Rectal smooth muscle tissue (tissue), 1 donor: ENCODE measurements at regions not wholly inside any gene's neighbourhood (a gene's known extent, or its start where the extent isn't known, plus 50 kb on each side); places are given as distances from the start of the nearest gene placed in this dataset.
"Not testable (repeated sequence)": the region's sequence is repeated elsewhere in the genome, so short reads cannot be mapped to it uniquely, and the experiment has no call there.

Experiments used
- H3K27ac ChIP-seq: one replicate; pipeline ENCODE4 v1.7.0; 2013; ENCODE audit warnings: low read depth, low read length, inconsistent platforms
- H3K27me3 ChIP-seq: one replicate; pipeline ENCODE4 v1.7.0; 2013; ENCODE audit warnings: low read length; ENCODE audit not compliant: control insufficient read depth, insufficient read depth
- H3K36me3 ChIP-seq: one replicate; pipeline ENCODE4 v1.7.0; 2013; ENCODE audit warnings: low read length; ENCODE audit not compliant: control insufficient read depth, insufficient read depth
- H3K4me1 ChIP-seq: one replicate; pipeline ENCODE4 v1.7.0; 2013; ENCODE audit warnings: low read length; ENCODE audit not compliant: control insufficient read depth, insufficient read depth
- H3K4me3 ChIP-seq: one replicate; pipeline ENCODE4 v1.7.0; 2013; ENCODE audit warnings: low read length
- H3K9ac ChIP-seq: one replicate; pipeline ENCODE4 v1.7.0; 2013; ENCODE audit warnings: low read length

DNA sequence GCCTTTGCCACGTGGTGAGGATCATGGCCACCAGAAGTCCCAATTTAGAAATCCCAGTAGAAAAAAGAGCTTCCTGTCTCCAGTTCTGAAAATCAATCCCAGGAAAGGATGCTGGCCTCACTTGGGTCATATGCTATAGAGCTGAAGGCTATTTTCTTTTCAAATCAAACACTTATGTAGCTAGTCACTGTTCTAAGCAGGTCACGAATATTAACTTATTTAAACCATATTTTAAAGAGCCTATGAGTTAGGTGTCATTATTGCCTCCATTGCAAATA, 97.5 kb downstream of the VCPKMT start:
- no peaks in the 10 kb centered on the region for H3K36me3 ChIP-seq
- H3K27ac ChIP-seq = peak overlapping the region; percentile 43
- H3K27me3 ChIP-seq = no peaks in the 10 kb centered on the region
- peaks cover 4% of the 10 kb centered on the region for H3K4me1 ChIP-seq
- H3K4me3 ChIP-seq = no peak overlapping the region
- H3K9ac ChIP-seq = no peak overlapping the region

DNA sequence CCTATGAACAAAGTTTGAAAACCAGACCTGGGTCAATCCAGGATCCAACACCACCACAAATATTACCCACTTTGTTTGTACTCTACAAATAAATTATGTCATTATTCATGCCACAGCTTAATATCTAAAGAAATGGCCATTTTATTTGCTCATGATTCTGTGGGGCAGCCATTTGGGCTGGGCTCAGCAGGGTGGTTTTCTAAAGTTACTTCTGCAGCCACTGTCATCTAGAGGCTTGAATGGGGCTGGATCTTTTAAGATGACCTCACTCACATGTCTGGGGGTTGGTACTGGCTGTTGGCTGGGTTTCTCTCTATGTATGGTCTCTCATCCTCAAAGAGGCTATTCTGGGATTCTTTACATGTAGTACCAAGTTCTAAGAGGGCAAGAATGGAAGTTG, 96.2 kb downstream of the VCPKMT start:
- Histone ChIP-seq H3K9ac (no peak overlapping the region), H3K4me1 (peaks cover 8% of the 10 kb centered on the region), H3K4me3 (no peak overlapping the region), H3K27me3 (no peaks in the 10 kb centered on the region), H3K36me3 (no peaks in the 10 kb centered on the region), H3K27ac (no peak overlapping the region)

DNA sequence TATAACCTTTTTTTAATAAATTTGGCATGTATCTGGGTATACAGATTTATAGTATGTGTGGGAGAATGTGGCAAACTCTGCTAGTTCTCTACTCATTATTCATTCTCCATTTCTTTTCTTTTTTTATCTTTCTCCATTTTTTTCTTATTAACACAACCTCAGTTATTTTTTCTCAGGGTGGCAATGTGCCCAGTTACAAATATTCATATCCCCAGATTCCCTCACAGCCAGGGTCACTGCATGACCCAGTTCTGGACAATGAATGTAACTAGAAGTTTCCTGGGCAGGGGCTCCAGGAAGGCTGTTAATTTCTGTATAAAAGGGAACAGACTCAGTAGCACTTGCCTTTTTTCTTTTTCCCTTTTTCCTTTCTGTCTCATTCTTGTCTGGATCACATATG, 95.6 kb downstream of the VCPKMT start:
- Histone ChIP-seq H3K36me3 (no peaks in the 10 kb centered on the region), H3K4me1 (peaks cover 8% of the 10 kb centered on the region), H3K27ac (no peak overlapping the region), H3K4me3 (no peak overlapping the region), H3K9ac (no peak overlapping the region), H3K27me3 (no peaks in the 10 kb centered on the region)

DNA sequence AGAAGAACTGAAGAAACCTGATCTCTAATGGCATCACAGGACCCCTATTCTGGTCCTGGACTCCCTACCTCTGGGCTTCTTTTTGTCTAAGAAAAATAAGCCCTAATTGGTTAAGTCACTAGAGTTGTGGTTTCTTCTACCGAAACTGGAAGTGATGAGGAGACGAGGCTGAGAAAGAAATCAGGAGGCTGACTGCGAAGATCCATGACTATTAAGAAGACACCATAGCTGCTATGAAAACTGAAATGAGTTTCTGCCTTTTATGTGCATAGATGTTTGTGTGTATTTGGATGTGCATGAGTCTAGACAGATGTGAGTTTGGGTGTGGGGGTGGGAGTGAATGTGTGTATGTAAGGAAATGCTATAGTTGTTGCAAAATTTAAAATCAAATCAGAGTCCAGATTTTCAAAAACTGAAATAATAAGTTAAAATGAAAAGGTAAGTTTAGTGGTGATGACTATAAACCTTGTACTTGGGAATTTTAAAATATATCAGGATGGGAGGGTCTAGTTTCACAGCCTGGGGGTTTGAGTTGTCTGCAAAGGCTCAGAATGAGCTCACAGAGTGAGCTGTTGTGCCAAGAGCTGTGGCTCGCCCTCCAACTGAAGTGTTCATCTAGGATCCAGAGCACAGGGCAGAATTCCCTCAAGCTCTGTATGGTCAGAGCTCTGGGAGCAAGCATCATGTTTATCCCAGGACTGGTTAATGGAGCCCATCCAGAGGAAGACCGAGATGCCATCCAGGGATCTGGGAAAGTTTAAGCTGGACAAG, 94.9 kb downstream of the VCPKMT start:
- H3K36me3 ChIP-seq = no peaks in the 10 kb centered on the region
- no peaks in the 10 kb centered on the region for H3K27me3 ChIP-seq
- H3K4me1 ChIP-seq = peaks cover 8% of the 10 kb centered on the region
- no peak overlapping the region for H3K4me3 ChIP-seq
- no peak overlapping the region for H3K27ac ChIP-seq
- H3K9ac ChIP-seq = no peak overlapping the region

DNA sequence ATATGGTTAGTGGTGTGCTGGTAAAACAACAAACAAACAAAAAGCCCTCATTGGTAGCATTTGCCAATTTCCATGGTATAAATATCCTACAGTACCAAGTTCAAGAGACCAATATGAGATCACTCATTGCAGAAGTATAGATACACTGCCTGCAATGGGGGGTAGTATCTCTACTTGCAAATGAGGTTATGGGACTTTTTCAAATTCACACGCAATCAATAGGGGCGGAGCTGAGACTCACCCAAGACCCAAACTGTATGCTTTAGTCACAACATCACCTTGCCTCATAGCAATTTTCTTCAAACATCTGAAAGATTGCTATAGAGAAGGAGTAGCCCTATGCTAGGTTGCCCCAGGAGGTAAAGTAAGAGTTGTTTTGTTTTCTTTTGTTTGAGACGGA, 93.7 kb downstream of the VCPKMT start:
- H3K9ac ChIP-seq = no peak overlapping the region
- peaks cover 8% of the 10 kb centered on the region for H3K4me1 ChIP-seq
- no peak overlapping the region for H3K4me3 ChIP-seq

DNA sequence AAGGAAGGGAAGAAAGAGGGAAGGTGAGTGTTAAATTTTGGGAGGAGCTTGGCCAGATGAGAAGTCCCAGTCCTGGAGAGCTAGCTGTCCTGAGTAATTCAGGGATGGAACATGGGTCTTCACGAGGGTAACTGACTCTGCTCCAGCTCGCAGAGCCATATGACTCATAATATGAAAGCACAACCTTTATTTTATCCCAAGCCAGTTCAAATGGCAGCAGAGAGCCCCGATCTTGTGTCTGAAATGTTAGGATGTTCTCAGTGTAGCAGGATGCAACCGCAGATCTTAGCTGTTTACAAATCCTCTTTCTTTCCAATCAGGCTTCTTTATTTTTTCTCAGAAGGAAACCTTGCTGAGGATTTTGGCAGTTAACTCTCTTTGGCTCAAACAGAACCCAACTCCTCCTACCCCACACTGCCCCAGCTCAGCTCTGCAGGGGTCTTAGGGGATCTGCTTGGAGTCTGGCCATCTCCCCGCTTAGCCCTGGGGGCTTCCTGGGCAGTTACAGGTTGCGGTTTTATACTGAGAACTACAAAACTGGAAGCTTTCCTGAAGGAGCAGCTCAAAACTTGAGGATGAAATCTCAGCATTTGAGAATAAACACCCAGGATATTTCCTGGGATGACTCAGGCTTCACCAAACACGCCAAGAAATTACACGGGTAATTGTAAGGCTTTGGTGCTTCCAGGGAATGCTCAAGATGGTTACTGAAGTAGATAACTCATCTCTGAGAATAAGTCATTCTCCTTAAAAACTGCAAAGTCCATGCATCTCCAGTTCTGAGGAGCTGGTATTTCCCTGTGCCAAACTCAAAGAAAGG, 92.5 kb downstream of the VCPKMT start:
- Histone ChIP-seq H3K27ac (peak overlapping the region; percentile 87), H3K4me3 (peak overlapping the region; percentile 1), H3K27me3 (no peaks in the 10 kb centered on the region), H3K36me3 (no peaks in the 10 kb centered on the region), H3K9ac (no peak overlapping the region), H3K4me1 (peaks cover 8% of the 10 kb centered on the region)

More for the DNA sequence above, 93.7 kb downstream of the VCPKMT start:
- H3K36me3 ChIP-seq = no peaks in the 10 kb centered on the region
- H3K27me3 ChIP-seq = no peaks in the 10 kb centered on the region
- no peak overlapping the region for H3K27ac ChIP-seq

- Histone ChIP-seq H3K4me3 (no peak overlapping the region), H3K27me3 (no peaks in the 10 kb centered on the region), H3K36me3 (no peaks in the 10 kb centered on the region), H3K4me1 (peaks cover 8% of the 10 kb centered on the region), H3K9ac (no peak overlapping the region), H3K27ac (no peak overlapping the region)
Measured at GRCh38 chr14:50025073-50025472, 91.3 kb downstream of the VCPKMT start.

GRCh38 chr14:50025776-50026175, 90.6 kb downstream of the VCPKMT start:
- H3K36me3 ChIP-seq = no peaks in the 10 kb centered on the region
- H3K27ac ChIP-seq = no peak overlapping the region

DNA sequence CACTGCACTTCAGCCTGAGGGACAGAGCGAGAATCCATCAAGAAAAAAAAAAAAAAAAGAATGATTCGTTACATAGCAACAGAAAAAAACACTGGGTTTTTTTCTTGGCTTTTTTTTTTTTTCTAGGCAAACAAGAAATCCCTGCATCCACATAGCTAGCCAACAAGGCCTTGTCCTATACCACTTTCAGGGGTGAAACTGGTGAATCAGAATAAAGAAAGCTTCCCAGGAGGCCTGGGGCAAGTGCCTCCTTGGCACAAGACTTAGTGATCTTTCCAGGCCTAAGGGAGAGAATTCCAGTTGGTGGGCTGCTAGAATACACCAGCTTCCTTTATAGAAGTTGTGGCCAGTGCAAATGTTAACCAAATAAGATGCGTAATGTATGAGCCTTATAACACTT, 90.0 kb downstream of the VCPKMT start:
- H3K36me3 ChIP-seq = no peaks in the 10 kb centered on the region

More at GRCh38 chr14:50025776-50026175, 90.6 kb downstream of the VCPKMT start:
- Histone ChIP-seq H3K4me3 (no peak overlapping the region), H3K9ac (no peak overlapping the region), H3K4me1 (peaks cover 8% of the 10 kb centered on the region), H3K27me3 (no peaks in the 10 kb centered on the region)

GRCh38 chr14:50027816-50028215, 88.6 kb downstream of the VCPKMT start:
- H3K36me3 ChIP-seq = no peaks in the 10 kb centered on the region
- no peak overlapping the region for H3K27ac ChIP-seq
- H3K9ac ChIP-seq = no peak overlapping the region
- H3K27me3 ChIP-seq = no peaks in the 10 kb centered on the region
- no peak overlapping the region for H3K4me3 ChIP-seq
- H3K4me1 ChIP-seq = peaks cover 10% of the 10 kb centered on the region

More for the DNA sequence above, 90.0 kb downstream of the VCPKMT start:
- Histone ChIP-seq H3K27me3 (no peaks in the 10 kb centered on the region), H3K4me1 (peaks cover 8% of the 10 kb centered on the region), H3K27ac (no peak overlapping the region), H3K4me3 (no peak overlapping the region), H3K9ac (no peak overlapping the region)

DNA sequence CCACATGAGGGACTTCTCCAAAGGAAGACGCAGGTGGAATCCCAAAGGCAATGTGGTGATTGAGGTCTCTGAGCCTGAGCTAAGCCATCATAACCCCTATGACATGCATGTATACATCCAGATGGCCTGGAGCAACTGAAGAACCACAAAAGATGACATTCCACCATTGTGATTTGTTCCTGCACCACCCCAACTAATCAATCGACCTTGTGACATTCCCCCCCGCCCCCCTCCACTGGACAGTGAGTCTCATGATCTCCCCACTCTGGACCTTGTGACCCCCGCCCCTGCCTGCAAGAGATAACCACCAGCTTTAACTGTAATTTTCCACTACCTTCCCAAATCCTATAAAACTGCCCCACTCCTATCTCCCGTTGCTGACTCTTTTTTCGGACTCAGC, 87.9 kb downstream of the VCPKMT start:
- Histone ChIP-seq H3K9ac (no peak overlapping the region), H3K4me3 (no peak overlapping the region), H3K27me3 (no peaks in the 10 kb centered on the region), H3K36me3 (no peaks in the 10 kb centered on the region), H3K4me1 (peaks cover 8% of the 10 kb centered on the region), H3K27ac (no peak overlapping the region)

- Histone ChIP-seq H3K27me3 (no peaks in the 10 kb centered on the region), H3K27ac (no peak overlapping the region), H3K4me3 (no peak overlapping the region), H3K36me3 (no peaks in the 10 kb centered on the region), H3K9ac (no peak overlapping the region), H3K4me1 (peaks cover 2% of the 10 kb centered on the region)
Measured at GRCh38 chr14:50030036-50030435, 86.3 kb downstream of the VCPKMT start.

DNA sequence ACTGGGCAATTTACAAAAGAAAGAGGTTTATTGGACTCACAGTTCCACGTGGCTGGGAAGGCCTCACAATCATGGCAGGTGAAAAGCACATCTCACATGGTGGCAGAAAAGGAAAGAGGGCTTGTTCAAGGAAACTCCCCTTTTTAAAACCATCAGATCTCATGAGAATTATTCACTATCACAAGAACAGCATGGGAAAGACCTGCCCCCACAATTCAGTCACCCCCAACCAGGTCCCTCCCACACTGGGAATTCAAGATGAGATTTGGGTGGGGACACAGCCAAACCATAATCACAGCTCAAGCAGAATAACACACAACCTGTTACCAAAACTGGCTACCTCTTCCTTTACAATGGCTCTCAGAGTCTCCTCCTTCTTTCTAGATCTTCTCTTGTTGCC, 85.5 kb downstream of the VCPKMT start:
- H3K27ac ChIP-seq = not testable (repeated sequence)

More for the DNA sequence above, 85.5 kb downstream of the VCPKMT start:
- H3K4me1 ChIP-seq, H3K27me3 ChIP-seq, H3K9ac ChIP-seq, H3K4me3 ChIP-seq, H3K36me3 ChIP-seq: not testable (repeated sequence)
